H9 (cell line): ENCODE measurements at regions not wholly inside any gene's neighbourhood (a gene's known extent, or its start where the extent isn't known, plus 50 kb on each side); places are given as distances from the start of the nearest gene placed in this dataset.

Experiments used
- DNase-seq: peaks from one replicate; pipeline ENCODE4 v3.0.0-alpha.2; 2017
- H2AFZ ChIP-seq: one replicate; pipeline ENCODE4 v1.6.1; 2013; ENCODE audit warnings: mild to moderate bottlenecking, low read length, control low read depth, moderate library complexity
- H2AK5ac ChIP-seq: 2 replicates; pipeline ENCODE4 v1.6.1; 2013; ENCODE audit warnings: low read length, control low read depth, mixed read lengths; ENCODE audit not compliant: insufficient read length
- H2BK120ac ChIP-seq: one replicate; pipeline ENCODE4 v1.6.1; 2013; ENCODE audit warnings: low read depth, mild to moderate bottlenecking, low read length, control low read depth, inconsistent platforms; ENCODE audit not compliant: poor library complexity, severe bottlenecking
- H2BK12ac ChIP-seq: 2 replicates; pipeline ENCODE4 v1.6.1; 2013; ENCODE audit warnings: low read length, control low read depth, mixed read lengths, low read depth; ENCODE audit not compliant: insufficient read length
- H2BK15ac ChIP-seq: 2 replicates; pipeline ENCODE4 v1.6.1; 2013; ENCODE audit warnings: low read depth, low read length, control low read depth
- H2BK20ac ChIP-seq: one replicate; pipeline ENCODE4 v1.6.1; 2013; ENCODE audit warnings: low read depth, mild to moderate bottlenecking, low read length, control low read depth, inconsistent platforms; ENCODE audit not compliant: poor library complexity, severe bottlenecking
- H2BK5ac ChIP-seq: 2 replicates; pipeline ENCODE4 v1.6.1; 2013; ENCODE audit warnings: low read length, control low read depth, mixed read lengths; ENCODE audit not compliant: insufficient read length
- H3K14ac ChIP-seq: 2 replicates; pipeline ENCODE4 v1.6.1; 2013; ENCODE audit warnings: low read length, control low read depth; ENCODE audit not compliant: insufficient read depth
- H3K18ac ChIP-seq: 2 replicates; pipeline ENCODE4 v1.6.1; 2013; ENCODE audit warnings: low read depth, mild to moderate bottlenecking, mixed read lengths, low read length, control low read depth; ENCODE audit not compliant: insufficient read length
- H3K23ac ChIP-seq: 2 replicates; pipeline ENCODE4 v1.6.1; 2013; ENCODE audit warnings: low read length, control low read depth, mixed read lengths, low read depth; ENCODE audit not compliant: insufficient read length
- H3K23me2 ChIP-seq: 2 replicates; pipeline ENCODE4 v1.6.1; 2013; ENCODE audit warnings: low read depth, mild to moderate bottlenecking, mixed read lengths, low read length, control low read depth; ENCODE audit not compliant: insufficient read length, poor library complexity, severe bottlenecking
- H3K27ac ChIP-seq: 2 replicates; pipeline ENCODE4 v1.5.1; 2013; ENCODE audit warnings: low read length, control low read depth, mixed read lengths, low read depth; ENCODE audit not compliant: insufficient read length
- H3K27me3 ChIP-seq: 2 replicates; pipeline ENCODE4 v1.6.1; 2013; ENCODE audit warnings: low read length, control low read depth, inconsistent platforms; ENCODE audit not compliant: insufficient read depth
- H3K4ac ChIP-seq: 2 replicates; pipeline ENCODE4 v1.6.1; 2013; ENCODE audit warnings: low read depth, mild to moderate bottlenecking, control low read depth, inconsistent platforms, low read length, moderate library complexity
- H3K4me1 ChIP-seq: 2 replicates; pipeline ENCODE4 v1.6.1; 2013; ENCODE audit warnings: low read length, control low read depth, inconsistent platforms; ENCODE audit not compliant: insufficient read depth
- H3K4me2 ChIP-seq: 2 replicates; pipeline ENCODE4 v1.6.1; 2013; ENCODE audit warnings: low read length, control low read depth, mixed read lengths; ENCODE audit not compliant: insufficient read length, insufficient read depth
- H3K56ac ChIP-seq: 2 replicates; pipeline ENCODE4 v1.6.1; 2013; ENCODE audit warnings: low read depth, mild to moderate bottlenecking, mixed read lengths, low read length, control low read depth; ENCODE audit not compliant: insufficient read length
- H3K79me1 ChIP-seq: 2 replicates; pipeline ENCODE4 v1.6.1; 2013; ENCODE audit warnings: low read depth, mild to moderate bottlenecking, moderate library complexity, low read length, control low read depth, inconsistent platforms; ENCODE audit not compliant: insufficient read depth, poor library complexity, severe bottlenecking
- H3K79me2 ChIP-seq: 2 replicates; pipeline ENCODE4 v1.6.1; 2013; ENCODE audit warnings: low read length, control low read depth, inconsistent platforms; ENCODE audit not compliant: insufficient read depth
- H3K9ac ChIP-seq: 2 replicates; pipeline ENCODE4 v1.6.1; 2013; ENCODE audit warnings: low read length, control low read depth, mixed read lengths; ENCODE audit not compliant: insufficient read length; ENCODE audit errors: extremely low read depth
- H3K9me3 ChIP-seq: one replicate; pipeline ENCODE4 v1.6.1; 2013; ENCODE audit warnings: low read depth, low read length, inconsistent platforms; ENCODE audit not compliant: control insufficient read depth
- H3T11ph ChIP-seq: one replicate; pipeline ENCODE4 v1.6.1; 2013; ENCODE audit warnings: mild to moderate bottlenecking, low read length, control low read depth, inconsistent platforms
- H4K20me1 ChIP-seq: one replicate; pipeline ENCODE4 v1.6.1; 2013; ENCODE audit not compliant: control insufficient read depth, insufficient read length, insufficient read depth
- H4K5ac ChIP-seq: 2 replicates; pipeline ENCODE4 v1.6.1; 2013; ENCODE audit warnings: low read depth, mild to moderate bottlenecking, mixed read lengths, low read length, control low read depth; ENCODE audit not compliant: insufficient read length
- H4K8ac ChIP-seq: replicated peaks from 2 replicates; pipeline ENCODE4 v1.6.1; 2013; ENCODE audit warnings: low read length, control low read depth, mixed read lengths, low read depth; ENCODE audit not compliant: insufficient read length
- H4K91ac ChIP-seq: 2 replicates; pipeline ENCODE4 v1.6.1; 2013; ENCODE audit warnings: low read depth, mild to moderate bottlenecking, moderate library complexity, mixed read lengths, low read length, control low read depth; ENCODE audit not compliant: insufficient read length
- H3K27ac Mint-ChIP-seq, 3 experiments: 2 replicates in 2 of 3; 3 replicates in 1 of 3; pipeline ENCODE4 v1.8.0; 2020 to 2021; ENCODE audit warnings: mixed read lengths in 3 of 3, mild to moderate bottlenecking in 1 of 3, moderate library complexity in 1 of 3
- H3K27me3 Mint-ChIP-seq: 2 replicates; pipeline ENCODE4 v1.8.0; 2021; ENCODE audit warnings: low read depth, mild to moderate bottlenecking, moderate library complexity, mixed read lengths
- H3K36me3 Mint-ChIP-seq, 3 experiments: 2 replicates in 2 of 3; 3 replicates in 1 of 3; pipeline ENCODE4 v1.8.0; 2020 to 2021; ENCODE audit warnings: low read depth in 3 of 3, mixed read lengths in 3 of 3; ENCODE audit not compliant: insufficient read depth in 1 of 3
- H3K4me1 Mint-ChIP-seq, 2 experiments: 2 replicates each; pipeline ENCODE4 v1.8.0; 2020; ENCODE audit warnings: mixed read lengths in 2 of 2
- H3K4me3 Mint-ChIP-seq, 2 experiments: 2 replicates in 1 of 2; 3 replicates in 1 of 2; pipeline ENCODE4 v1.8.0; 2020 to 2021; ENCODE audit warnings: mild to moderate bottlenecking in 2 of 2, mixed read lengths in 2 of 2, moderate library complexity in 1 of 2
- H3K9me3 Mint-ChIP-seq, 2 experiments: 2 replicates in 1 of 2; 3 replicates in 1 of 2; pipeline ENCODE4 v1.8.0; 2020; ENCODE audit warnings: mild to moderate bottlenecking in 2 of 2, mixed read lengths in 2 of 2, moderate library complexity in 1 of 2
- CTCF ChIP-seq: fragments of 200-600 bp; sonication (generic); conservative IDR thresholded peaks from 3 replicates; pipeline ENCODE4 v1.8.0; 2021; ENCODE audit warnings: antibody characterized with exemption, mild to moderate bottlenecking

- peaks cover 1% of the 10 kb centered on the region; the same call in 1 of the 2 replicates for H3K27me3 Mint-ChIP-seq
- H4K8ac ChIP-seq: no peak overlapping the region
- H3K9me3 ChIP-seq: no peaks in the 10 kb centered on the region
- no peak overlapping the region for H3K18ac ChIP-seq
- no peak overlapping the region for H3K4ac ChIP-seq
- no peaks in the 10 kb centered on the region; the same call in 1 of the 2 replicates for H3K4me1 ChIP-seq
- H3K27me3 ChIP-seq: no peaks in the 10 kb centered on the region
- no peaks in the 10 kb centered on the region for H4K20me1 ChIP-seq
- H3K56ac ChIP-seq: no peak overlapping the region
- no peak overlapping the region for H4K91ac ChIP-seq
- H2AK5ac ChIP-seq: no peak overlapping the region
- no peak overlapping the region for H4K5ac ChIP-seq
- no peaks in the 10 kb centered on the region for H3K79me2 ChIP-seq
- no peak overlapping the region for H3K14ac ChIP-seq
- H3K4me3 Mint-ChIP-seq: no peak overlapping the region
- no peak overlapping the region for H2BK15ac ChIP-seq
- no peak for DNase-seq
- H3K36me3 Mint-ChIP-seq: no peaks in the 10 kb centered on the region
- no peaks in the 10 kb centered on the region for H3K79me1 ChIP-seq
- no peak overlapping the region for H2BK5ac ChIP-seq
- H3K27ac Mint-ChIP-seq: no peak overlapping the region
- H3T11ph ChIP-seq: no peak overlapping the region
- no peaks in the 10 kb centered on the region for H3K9me3 Mint-ChIP-seq
- no peak overlapping the region for H2BK12ac ChIP-seq
- H3K23me2 ChIP-seq: no peaks in the 10 kb centered on the region
- H2AFZ ChIP-seq: no peak overlapping the region
- no peak overlapping the region for H2BK120ac ChIP-seq
- no peak overlapping the region for H3K27ac ChIP-seq
- H2BK20ac ChIP-seq: no peak overlapping the region
- no peak for TF ChIP-seq CTCF
- H3K4me2 ChIP-seq: no peak overlapping the region
- H3K4me1 Mint-ChIP-seq: peaks cover 32 to 38% of the 10 kb centered on the region in 2 experiments
- no peak overlapping the region for H3K9ac ChIP-seq
- H3K23ac ChIP-seq: no peak overlapping the region
Measured at GRCh38 chr5:82986404-82986803, 90.8 kb downstream of the TMEM167A start.
